Muscle of back (tissue), 3 donors: ENCODE measurements at regions not wholly inside any gene's neighbourhood (a gene's known extent, or its start where the extent isn't known, plus 50 kb on each side); places are given as distances from the start of the nearest gene placed in this dataset.

Experiments used
- DNase-seq, 3 donors: peaks; one replicate each; pipeline versions ENCODE4 v3.0.0 to v3.0.0-alpha.2; 2013

GRCh38 chr10:94281654-94282053 lies 81.1 kb downstream of the NOC3L start:
- no peak for DNase-seq

GRCh38 chr10:94282369-94282768 lies 80.4 kb downstream of the NOC3L start:
- no peak for DNase-seq
